Epithelial cell of esophagus (primary cell): ENCODE measurements at regions not wholly inside any gene's neighbourhood (a gene's known extent, or its start where the extent isn't known, plus 50 kb on each side); places are given as distances from the start of the nearest gene placed in this dataset.

ENCODE experiments used
- DNase-seq: peaks from one replicate; pipeline ENCODE4 v3.0.0; 2010; ENCODE audit warnings: low read depth
- H3K4me3 ChIP-seq: 2 replicates; pipeline ENCODE4 v1.5.1; 2011; ENCODE audit warnings: mild to moderate bottlenecking, low read length, control low read depth
- CTCF ChIP-seq: IDR thresholded peaks from 2 replicates; pipeline ENCODE4 v1.5.1; 2011; ENCODE audit warnings: low read depth, mild to moderate bottlenecking, low read length, control low read depth, inconsistent platforms; ENCODE audit not compliant: insufficient read depth; ENCODE audit errors: missing control alignments

- TF ChIP-seq CTCF: no peak
- no peak for DNase-seq
- H3K4me3 ChIP-seq: no peak overlapping the region
These were observed 397.7 kb upstream of the LMCD1 start for GRCh38 chr3:8103954-8104353.

- DNase-seq: no peak
- TF ChIP-seq CTCF: no peak
- H3K4me3 ChIP-seq: no peak overlapping the region
These were observed 394.7 kb upstream of the LMCD1 start for GRCh38 chr3:8106921-8107320.

- peak; percentile 80 for DNase-seq
- no peak overlapping the region for H3K4me3 ChIP-seq
- peak; percentile 84 for TF ChIP-seq CTCF
These were observed 390.4 kb upstream of the LMCD1 start for GRCh38 chr3:8110966-8111798.

GRCh38 chr3:8112587-8112986 is 389.0 kb upstream of the LMCD1 start:
- TF ChIP-seq CTCF: no peak
- peak; percentile 7 for DNase-seq
- no peak overlapping the region for H3K4me3 ChIP-seq

GRCh38 chr3:8113626-8114025 is 388.0 kb upstream of the LMCD1 start:
- no peak overlapping the region for H3K4me3 ChIP-seq
- DNase-seq: no peak
- no peak for TF ChIP-seq CTCF

- no peak for TF ChIP-seq CTCF
- no peak overlapping the region for H3K4me3 ChIP-seq
- no peak for DNase-seq
These were observed 372.9 kb upstream of the LMCD1 start for GRCh38 chr3:8128686-8129085.

GRCh38 chr3:8136553-8136952 is 365.1 kb upstream of the LMCD1 start:
- no peak for TF ChIP-seq CTCF
- no peak for DNase-seq
- no peak overlapping the region for H3K4me3 ChIP-seq
